Hepatocyte (in vitro differentiated cells): ENCODE measurements at regions not wholly inside any gene's neighbourhood (a gene's known extent, or its start where the extent isn't known, plus 50 kb on each side); places are given as distances from the start of the nearest gene placed in this dataset.

Experiments
- CTCF ChIP-seq: fragments of 200-600 bp; sonication (generic); IDR thresholded peaks from 2 replicates; pipeline ENCODE4 v1.5.1; 2016; ENCODE audit warnings: antibody characterized with exemption, mild to moderate bottlenecking; ENCODE audit not compliant: poor library complexity
- EZH2 ChIP-seq: fragments of 200-600 bp; sonication (generic); IDR thresholded peaks from 2 replicates; pipeline ENCODE4 v1.6.1; 2016; ENCODE audit warnings: antibody characterized with exemption, mild to moderate bottlenecking, borderline replicate concordance

GRCh38 chr2:168394262-168394661, 61.8 kb upstream of the CERS6 start:
- TF ChIP-seq CTCF (no peak), EZH2 (no peak)
